ENCODE measurements at regions not wholly inside any gene's neighbourhood (a gene's known extent, or its start where the extent isn't known, plus 50 kb on each side); places are given as distances from the start of the nearest gene placed in this dataset.

DNA sequence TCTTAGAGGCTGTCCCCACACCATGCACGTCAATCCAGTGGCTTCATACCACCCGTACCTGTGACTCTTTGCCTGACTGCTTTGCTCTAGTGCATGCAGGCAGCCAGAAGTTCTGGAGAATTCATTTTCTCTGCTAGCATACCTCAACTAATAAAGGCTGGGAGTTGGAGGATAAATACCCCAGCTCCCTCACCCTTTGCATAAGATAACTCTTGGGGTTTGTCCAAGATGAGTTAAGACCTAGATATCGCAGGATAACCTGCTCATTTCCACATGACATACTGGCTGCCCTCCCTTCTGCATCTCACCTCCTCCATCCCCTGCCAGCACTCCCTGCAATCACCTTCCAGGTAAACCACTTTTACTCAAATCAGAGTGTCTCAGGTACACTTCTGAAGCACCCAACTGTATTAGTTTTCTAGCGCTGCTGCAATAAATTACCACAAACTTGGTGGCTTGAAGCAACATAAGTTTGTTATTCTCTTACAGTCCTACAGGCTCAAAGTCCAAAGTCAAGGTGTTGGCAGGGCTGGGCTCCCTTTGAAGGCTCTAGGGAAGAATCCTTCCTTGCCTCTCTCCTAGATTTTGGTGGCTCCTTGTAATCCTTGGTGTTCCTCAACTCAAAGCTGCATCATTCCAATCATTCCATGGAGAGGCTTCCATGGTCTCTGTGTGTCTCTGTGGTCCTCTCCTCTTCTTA, 146.8 kb downstream of the CRLF3 start:
- TF ChIP-seq, protein P1, sequence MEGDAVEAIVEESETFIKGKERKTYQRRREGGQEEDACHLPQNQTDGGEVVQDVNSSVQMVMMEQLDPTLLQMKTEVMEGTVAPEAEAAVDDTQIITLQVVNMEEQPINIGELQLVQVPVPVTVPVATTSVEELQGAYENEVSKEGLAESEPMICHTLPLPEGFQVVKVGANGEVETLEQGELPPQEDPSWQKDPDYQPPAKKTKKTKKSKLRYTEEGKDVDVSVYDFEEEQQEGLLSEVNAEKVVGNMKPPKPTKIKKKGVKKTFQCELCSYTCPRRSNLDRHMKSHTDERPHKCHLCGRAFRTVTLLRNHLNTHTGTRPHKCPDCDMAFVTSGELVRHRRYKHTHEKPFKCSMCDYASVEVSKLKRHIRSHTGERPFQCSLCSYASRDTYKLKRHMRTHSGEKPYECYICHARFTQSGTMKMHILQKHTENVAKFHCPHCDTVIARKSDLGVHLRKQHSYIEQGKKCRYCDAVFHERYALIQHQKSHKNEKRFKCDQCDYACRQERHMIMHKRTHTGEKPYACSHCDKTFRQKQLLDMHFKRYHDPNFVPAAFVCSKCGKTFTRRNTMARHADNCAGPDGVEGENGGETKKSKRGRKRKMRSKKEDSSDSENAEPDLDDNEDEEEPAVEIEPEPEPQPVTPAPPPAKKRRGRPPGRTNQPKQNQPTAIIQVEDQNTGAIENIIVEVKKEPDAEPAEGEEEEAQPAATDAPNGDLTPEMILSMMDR (IDR thresholded peaks at IDR 0.05; ENCODE audit: insufficient read depth, low read length, poor library complexity, severe bottlenecking): no peak
- TF ChIP-seq EZH2phosphoT487 (conservative IDR thresholded peaks at IDR 0.05; ENCODE audit: low read length): no peak
